ENCODE measurements at regions not wholly inside any gene's neighbourhood (a gene's known extent, or its start where the extent isn't known, plus 50 kb on each side); places are given as distances from the start of the nearest gene placed in this dataset.
"Not testable (repeated sequence)": the region's sequence is repeated elsewhere in the genome, so short reads cannot be mapped to it uniquely, and the experiment has no call there.

DNA sequence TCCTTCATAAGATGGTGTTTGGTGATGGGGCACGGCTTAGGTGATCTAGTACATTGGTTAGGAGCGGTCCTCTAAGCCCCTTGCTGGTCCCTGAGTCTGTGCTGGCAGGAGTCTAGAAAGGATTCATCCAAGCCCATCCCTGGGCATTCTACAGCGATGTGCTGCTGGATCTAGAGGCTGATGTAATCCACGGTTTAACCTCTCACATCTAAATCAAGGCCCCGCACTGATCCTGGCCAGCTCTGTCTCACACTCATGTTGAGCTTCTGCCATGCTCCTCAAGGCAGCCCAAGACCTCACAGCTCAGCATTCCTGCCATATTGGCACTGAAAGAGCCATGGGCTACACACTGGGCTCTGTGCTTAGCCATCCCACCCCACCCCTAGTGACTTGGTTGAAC, 664.8 kb downstream of the STK39 start:
- DNase-seq (ENCODE audit: low read depth): no peak

- DNase-seq (ENCODE audit: low read depth): no peak
Measured at GRCh38 chr2:167581961-167582574, 665.3 kb downstream of the STK39 start.

- no peak for DNase-seq (ENCODE audit: low read depth)
Measured at GRCh38 chr2:167579826-167580225, 667.6 kb downstream of the STK39 start.

DNA sequence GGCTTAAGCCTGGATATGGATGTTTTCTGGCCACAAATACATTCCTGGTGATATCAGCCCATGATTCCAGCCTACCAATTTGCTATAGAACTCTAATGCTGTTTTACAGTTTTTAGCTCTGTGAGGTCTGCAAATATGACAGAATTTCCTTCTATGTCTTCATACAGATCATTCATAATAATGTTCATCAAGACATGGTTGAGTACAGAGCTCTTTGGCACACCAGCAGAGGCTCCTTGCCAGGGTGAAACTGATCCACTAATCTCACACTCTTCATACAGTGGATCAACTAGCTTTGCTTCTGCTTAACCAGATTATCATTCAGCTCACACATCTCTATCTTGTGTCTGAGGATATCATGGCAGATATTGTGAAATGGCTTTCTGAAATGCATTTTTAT, 672.1 kb downstream of the STK39 start:
- no peak for DNase-seq (ENCODE audit: low read depth)

- no peak for DNase-seq (ENCODE audit: low read depth)
Measured at GRCh38 chr2:167572883-167573619, 674.3 kb downstream of the STK39 start.

GRCh38 chr2:167570370-167570769, 677.0 kb downstream of the STK39 start:
- DNase-seq (ENCODE audit: low read depth): no peak

DNA sequence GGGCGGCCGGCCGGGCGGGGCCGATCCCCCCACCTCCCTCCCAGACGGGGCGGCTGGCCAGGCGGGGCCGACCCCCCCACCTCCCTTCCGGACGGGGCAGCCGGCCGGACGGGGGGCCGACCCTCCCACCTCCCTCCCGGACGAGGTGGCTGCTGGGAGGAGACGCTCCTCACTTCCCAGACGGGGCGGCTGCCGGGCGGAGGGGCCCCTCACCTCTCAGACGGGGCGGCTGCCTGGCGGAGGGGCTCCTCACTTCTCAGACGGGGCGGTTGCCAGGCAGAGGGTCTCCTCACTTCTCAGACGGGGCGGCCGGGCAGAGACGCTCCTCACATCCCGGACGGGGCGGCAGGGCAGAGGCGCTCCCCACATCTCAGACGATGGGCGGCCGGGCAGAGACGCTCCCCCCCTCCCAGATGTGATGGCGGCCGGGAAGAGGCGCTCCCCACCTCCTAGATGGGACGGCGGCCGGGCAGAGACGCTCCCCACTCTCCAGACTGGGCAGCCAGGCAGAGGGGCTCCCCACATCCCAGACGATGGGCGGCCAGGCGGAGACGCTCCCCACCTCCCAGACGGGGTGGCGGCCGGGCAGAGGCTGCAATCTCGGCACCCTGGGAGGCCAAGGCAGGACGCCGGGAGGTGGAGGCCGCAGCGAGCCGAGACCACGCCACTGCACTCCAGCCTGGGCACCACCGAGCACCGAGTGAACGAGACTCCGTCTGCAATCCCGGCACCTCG, 675.8 kb downstream of the XIRP2 start:
- not testable (repeated sequence) for DNase-seq (ENCODE audit: low read depth)

GRCh38 chr2:167558272-167558991, 670.2 kb downstream of the XIRP2 start:
- not testable (repeated sequence) for DNase-seq (ENCODE audit: low read depth)

DNA sequence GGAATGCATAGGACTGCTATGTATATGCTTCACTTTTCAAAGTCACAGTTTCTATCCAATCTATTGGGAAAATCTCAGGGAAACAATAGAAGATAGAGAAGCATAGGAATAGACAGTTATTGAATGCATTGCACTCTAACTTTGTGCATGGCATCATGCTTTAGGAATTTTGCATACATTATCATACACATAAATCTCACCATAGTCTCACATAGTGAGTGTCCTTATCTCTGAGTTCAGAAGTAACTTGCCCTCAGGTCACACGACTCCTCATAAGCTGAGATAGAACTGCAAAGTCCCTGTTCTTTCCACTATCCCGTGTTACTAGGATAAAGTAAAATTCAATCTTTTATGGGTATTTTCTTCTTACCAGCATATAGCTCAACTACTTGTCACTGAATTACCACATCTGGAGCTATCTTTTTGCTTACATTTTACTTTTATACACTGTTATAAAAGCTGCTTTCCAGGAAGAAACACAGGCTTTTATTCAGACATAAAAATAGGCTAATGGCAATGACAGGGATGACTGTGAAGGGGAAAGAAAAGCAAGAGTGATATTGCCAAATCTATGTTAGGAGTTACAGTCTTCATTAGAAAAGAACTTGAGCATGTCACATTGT, 666.9 kb downstream of the XIRP2 start:
- DNase-seq (ENCODE audit: low read depth): no peak

- no peak for DNase-seq (ENCODE audit: low read depth)
Measured at GRCh38 chr2:167553635-167554034, 665.4 kb downstream of the XIRP2 start.

- DNase-seq (ENCODE audit: low read depth): no peak
Measured at GRCh38 chr2:167551416-167551815, 663.1 kb downstream of the XIRP2 start.

- DNase-seq (ENCODE audit: low read depth): no peak
Measured at GRCh38 chr2:167550448-167550847, 662.2 kb downstream of the XIRP2 start.

- no peak for DNase-seq (ENCODE audit: low read depth)
Measured at GRCh38 chr2:167548396-167548795, 660.1 kb downstream of the XIRP2 start.

GRCh38 chr2:167544602-167545001, 656.3 kb downstream of the XIRP2 start:
- DNase-seq (ENCODE audit: low read depth): no peak

DNA sequence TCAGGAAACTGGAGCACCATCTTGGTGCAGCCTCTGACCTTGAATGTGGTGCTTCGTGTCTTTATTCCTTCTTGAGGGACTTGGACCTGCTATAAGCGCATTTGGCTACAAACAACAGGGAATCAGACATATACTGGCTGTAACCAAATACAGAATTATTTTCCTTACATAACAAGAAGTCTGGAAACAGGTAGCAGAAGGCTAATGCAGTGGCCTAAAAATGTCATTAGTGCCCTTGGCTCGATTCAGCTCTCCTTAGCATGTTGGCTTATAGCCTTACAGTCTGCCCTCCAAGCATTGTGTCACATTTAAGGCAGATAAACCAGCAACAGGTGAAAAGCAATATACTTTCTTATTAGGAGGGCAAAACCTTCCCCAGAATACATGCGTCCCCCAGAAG, 655.4 kb downstream of the XIRP2 start:
- no peak for DNase-seq (ENCODE audit: low read depth)

- DNase-seq (ENCODE audit: low read depth): no peak
Measured at GRCh38 chr2:167537743-167538142, 649.5 kb downstream of the XIRP2 start.

- DNase-seq (ENCODE audit: low read depth): no peak
Measured at GRCh38 chr2:167534443-167534842, 646.2 kb downstream of the XIRP2 start.

- no peak for DNase-seq (ENCODE audit: low read depth)
Measured at GRCh38 chr2:167524786-167525185, 636.5 kb downstream of the XIRP2 start.

DNA sequence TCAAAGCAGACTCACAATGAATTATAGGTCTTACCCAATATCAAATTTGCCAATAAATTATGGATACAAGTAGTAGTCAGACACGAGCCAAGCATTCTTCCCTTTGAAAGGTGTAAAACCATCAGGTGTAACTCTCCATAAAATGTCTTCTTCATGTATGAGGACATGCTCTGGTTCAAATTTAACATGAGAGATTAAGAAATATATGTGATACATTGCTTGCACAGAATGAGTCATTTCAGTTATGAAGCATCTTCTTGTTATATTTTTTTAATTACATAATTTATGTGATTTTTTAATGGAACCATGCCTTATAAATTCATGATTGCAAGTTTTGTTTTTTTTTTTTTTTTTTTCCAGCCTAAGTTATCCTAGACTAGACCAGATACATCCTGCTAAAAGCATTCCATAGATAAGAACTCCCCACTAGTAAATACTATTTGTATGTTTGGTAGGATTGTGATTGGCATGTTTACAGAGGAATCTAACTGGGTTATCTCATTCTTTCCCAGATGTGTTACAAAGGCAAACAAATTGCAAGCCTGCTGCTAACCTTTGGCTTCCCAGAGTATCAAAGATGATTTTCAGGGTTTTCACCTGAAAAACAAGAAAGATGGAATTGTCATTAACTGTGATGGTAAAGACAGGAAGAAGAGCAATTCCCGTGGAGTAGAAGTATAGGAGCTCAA, 621.9 kb downstream of the XIRP2 start:
- DNase-seq (ENCODE audit: low read depth): no peak

GRCh38 chr2:167509586-167509985, 621.3 kb downstream of the XIRP2 start:
- DNase-seq (ENCODE audit: low read depth): no peak

DNA sequence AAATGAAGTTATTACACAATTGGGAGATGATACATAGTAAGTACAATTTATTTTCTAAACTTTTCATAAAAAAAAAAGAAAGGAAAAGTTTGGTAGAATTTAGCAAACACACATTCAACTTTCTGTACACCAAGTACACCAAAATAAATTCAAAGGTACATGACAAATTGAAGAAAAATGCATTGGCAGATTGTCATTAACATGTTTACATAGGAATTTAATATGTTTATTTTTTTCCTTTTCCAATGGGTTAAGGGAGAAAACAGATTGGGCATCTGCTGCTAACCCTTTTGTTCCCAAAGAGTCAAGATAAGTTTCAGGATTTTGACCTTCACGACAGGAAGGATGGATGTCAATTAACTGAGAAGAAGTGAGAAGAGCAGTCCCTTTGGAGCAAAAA, 620.4 kb downstream of the XIRP2 start:
- DNase-seq (ENCODE audit: low read depth): no peak
